Prostate gland (tissue), 2 donors: ENCODE measurements at regions not wholly inside any gene's neighbourhood (a gene's known extent, or its start where the extent isn't known, plus 50 kb on each side); places are given as distances from the start of the nearest gene placed in this dataset.

Experiments
- POLR2A ChIP-seq: fragments of 450-650 bp; IDR thresholded peaks from one replicate; pipeline ENCODE4 v1.6.1; 2016; ENCODE audit warnings: antibody characterized with exemption, mild to moderate bottlenecking
- POLR2AphosphoS5 ChIP-seq: sonication (generic); formaldehyde crosslinking; IDR thresholded peaks from one replicate; pipeline ENCODE4 v1.6.1; 2017; ENCODE audit warnings: antibody characterized with exemption
- TF ChIP-seq, protein P1 (sequence below), 4 experiments: fragments of 200-600 bp in 2 of 4; fragments of 450-650 bp in 2 of 4; sonication (generic) in 2 of 4; IDR thresholded peaks; 1 replicate in 3 of 4; 2 replicates in 1 of 4; pipeline ENCODE4 v1.5.1; 2016 to 2019; ENCODE audit warnings: antibody characterized with exemption in 4 of 4, mild to moderate bottlenecking in 2 of 4, moderate library complexity in 2 of 4

GRCh38 chr21:35940074-35940927, 120.0 kb downstream of the SETD4 start:
- TF ChIP-seq, protein P1, sequence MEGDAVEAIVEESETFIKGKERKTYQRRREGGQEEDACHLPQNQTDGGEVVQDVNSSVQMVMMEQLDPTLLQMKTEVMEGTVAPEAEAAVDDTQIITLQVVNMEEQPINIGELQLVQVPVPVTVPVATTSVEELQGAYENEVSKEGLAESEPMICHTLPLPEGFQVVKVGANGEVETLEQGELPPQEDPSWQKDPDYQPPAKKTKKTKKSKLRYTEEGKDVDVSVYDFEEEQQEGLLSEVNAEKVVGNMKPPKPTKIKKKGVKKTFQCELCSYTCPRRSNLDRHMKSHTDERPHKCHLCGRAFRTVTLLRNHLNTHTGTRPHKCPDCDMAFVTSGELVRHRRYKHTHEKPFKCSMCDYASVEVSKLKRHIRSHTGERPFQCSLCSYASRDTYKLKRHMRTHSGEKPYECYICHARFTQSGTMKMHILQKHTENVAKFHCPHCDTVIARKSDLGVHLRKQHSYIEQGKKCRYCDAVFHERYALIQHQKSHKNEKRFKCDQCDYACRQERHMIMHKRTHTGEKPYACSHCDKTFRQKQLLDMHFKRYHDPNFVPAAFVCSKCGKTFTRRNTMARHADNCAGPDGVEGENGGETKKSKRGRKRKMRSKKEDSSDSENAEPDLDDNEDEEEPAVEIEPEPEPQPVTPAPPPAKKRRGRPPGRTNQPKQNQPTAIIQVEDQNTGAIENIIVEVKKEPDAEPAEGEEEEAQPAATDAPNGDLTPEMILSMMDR (IDR thresholded peaks at IDR 0.05), result peak in 3 of 4 experiments; percentile 33 to 66 (median 61)
- no peak for TF ChIP-seq POLR2A
- peak; percentile 26 for TF ChIP-seq POLR2AphosphoS5
